ENCODE measurements at regions not wholly inside any gene's neighbourhood (a gene's known extent, or its start where the extent isn't known, plus 50 kb on each side); places are given as distances from the start of the nearest gene placed in this dataset.
"Not testable (repeated sequence)": the region's sequence is repeated elsewhere in the genome, so short reads cannot be mapped to it uniquely, and the experiment has no call there.

DNA sequence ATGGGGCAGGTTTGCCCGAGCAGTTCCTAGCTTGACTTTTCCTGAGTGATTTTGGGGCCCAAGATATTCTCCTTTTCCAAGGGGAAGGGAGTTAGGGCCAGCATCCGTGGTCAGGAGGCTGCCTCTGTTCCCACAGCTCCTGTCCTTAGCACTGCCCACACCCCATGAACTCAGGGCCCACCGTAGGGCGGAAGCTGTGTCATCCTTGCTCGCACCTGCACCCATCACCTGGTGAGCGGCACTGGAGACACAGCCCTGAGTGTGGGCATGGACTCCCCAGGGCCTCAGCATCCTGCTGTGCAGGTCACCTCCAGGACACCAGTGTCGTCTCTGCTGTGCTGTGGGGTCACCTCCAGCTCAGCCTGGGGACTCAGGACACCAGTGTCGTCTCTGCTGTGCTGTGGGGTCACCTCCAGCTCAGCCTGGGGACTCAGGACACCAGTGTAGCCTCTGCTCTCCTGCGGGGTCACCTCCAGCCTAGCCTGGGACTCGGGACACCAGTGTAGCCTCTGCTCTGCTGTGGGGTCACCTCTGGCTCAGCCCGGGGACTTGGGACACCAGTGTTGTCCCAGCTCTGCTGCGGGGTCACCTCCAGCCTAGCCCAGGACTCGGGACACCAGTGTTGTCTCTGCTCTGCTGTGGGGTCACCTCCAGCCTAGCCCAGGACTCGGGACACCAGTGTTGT is 322.9 kb downstream of the ADGRD1 start:
- no peak for DNase-seq

DNA sequence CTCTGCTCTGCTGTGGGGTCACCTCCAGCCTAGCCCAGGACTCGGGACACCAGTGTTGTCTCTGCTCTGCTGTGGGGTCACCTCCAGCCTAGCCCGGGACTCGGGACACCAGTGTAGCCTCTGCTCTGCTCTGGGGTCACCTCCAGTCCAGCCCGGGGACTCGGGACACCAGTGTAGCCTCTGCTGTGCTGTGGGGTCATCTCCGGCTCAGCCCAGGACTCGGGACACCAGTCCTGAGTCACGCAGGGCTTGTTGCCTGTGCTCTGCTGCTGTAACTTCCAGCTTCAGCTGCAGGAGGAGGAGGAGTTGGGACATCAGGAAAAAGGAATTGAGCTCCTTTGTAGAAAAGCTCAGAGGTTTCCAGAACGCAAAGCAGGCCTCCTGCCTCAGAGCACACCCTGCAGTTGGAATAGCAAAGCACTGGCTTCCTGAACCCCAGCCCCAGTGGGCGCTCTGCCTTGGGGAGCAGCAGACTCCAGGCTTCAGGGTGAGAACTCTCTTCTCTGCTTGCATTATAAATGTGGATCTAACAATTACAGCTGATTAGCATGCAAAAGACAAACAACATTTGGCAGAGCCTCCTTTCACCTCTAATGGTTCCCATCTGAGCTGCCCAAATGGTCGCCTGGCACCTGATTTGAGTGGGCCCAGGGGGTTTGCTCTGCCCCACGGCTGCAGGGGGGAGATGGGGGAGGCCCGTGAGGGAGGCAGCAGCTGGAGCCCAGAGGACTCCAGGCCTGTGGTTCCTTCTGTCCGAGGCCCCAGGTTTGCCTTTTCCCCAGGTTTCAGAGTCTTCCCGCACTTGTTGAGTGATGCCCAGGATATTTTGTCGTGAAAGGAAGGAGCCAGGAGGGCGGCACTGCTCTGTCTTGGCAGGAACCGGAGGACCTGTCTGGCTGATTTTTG is 323.7 kb downstream of the ADGRD1 start:
- DNase-seq, result not testable (repeated sequence)

DNA sequence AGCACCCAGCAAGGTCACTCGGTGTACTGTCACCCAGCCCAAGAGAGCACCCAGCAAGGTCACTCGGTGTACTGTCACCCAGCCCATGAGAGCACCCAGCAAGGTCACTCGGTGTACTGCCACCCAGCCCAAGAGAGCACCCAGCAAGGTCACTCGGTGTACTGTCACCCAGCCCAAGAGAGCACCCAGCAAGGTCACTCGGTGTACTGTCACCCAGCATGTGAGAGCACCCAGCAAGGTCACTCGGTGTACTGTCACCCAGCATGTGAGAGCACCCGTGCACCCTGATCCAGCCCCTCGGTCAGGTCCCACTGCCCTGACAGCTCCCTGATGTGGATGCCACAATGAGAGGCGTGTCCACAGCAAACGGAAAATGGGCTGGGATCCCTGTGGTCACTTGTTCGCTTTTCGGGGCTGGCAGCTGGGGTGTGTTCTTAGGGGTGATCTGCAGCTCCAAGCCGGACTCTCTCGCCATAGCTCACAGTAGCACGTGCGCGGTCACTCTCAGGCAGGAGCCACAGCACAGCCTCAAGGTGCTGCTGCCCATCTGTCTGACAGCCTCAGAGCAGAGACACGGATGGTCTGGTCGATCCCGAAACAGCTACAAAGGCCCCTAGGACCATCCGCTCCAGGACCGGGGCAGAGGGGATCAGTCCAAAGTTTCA is 324.9 kb downstream of the ADGRD1 start:
- DNase-seq, result not testable (repeated sequence)

DNA sequence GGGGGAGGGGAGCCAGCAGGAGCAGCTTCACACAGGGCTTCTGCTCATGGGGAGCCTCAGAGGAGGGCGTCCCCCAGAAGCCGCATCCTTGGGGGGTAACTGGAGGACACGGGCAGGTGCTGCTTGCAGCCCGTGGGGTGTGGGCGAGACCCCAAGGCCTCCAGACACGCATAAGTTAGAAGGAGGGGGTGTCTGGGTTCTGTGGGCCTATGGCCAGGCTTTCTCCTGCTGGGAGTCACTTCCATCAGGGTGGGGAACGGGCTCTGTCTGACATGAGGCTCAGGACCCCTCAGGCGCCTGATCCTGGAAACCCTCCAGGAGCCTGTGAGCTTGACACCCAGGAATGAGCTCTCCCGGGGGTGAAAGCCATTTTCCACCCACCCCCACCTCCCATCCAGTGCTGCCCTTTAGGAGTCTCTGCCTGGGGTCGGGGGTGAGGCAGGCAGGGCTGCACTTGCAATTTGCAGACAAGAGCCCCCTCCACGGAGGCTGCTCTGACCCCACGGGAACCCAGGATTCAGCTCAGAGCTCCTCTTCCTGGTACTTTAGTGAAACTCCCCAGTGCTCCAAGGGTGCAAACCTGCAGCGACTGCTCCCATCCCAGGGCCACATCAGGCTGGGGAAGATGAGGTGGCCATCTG is 325.7 kb downstream of the ADGRD1 start:
- DNase-seq, result no peak

DNA sequence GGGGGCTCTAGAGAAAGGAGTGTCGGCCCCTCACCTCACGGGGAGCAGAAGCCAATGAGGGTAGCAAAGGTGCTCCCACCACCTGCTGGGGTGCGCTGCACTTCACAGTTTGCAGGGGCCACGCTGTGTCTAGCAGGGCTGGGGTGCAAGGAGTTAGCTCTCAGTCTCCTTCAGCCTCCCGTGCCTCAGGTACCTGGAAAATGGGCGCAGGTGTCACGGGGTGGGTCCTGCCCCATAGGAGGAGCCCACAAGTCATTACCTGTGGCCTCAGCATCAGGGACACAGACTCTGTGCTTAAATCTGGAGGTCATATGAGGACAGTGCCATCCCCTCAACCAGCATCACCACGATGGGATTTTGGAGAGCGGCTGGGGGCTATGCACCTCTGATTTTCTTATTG is 326.7 kb downstream of the ADGRD1 start:
- DNase-seq, result no peak

DNA sequence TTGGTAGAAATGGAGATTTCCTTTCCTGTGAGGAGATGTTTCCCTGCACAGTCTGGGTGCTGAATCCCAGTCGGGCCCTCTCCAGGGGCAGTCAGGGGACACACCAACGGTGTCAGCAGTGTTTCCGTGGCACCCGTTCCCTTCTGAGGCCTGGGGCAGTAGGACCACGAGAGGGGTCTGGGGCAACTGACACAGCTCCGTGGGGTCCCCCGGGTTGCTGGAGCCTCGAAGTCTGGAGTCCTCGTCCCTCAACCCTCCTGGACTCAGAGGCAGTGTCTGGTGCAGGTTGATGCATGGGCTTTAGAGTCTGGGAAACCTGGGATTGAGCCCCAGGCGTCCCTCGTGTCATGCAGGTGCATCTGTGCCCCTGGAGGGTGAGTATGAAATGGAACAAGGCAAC is 327.3 kb downstream of the ADGRD1 start:
- DNase-seq, result no peak

DNA sequence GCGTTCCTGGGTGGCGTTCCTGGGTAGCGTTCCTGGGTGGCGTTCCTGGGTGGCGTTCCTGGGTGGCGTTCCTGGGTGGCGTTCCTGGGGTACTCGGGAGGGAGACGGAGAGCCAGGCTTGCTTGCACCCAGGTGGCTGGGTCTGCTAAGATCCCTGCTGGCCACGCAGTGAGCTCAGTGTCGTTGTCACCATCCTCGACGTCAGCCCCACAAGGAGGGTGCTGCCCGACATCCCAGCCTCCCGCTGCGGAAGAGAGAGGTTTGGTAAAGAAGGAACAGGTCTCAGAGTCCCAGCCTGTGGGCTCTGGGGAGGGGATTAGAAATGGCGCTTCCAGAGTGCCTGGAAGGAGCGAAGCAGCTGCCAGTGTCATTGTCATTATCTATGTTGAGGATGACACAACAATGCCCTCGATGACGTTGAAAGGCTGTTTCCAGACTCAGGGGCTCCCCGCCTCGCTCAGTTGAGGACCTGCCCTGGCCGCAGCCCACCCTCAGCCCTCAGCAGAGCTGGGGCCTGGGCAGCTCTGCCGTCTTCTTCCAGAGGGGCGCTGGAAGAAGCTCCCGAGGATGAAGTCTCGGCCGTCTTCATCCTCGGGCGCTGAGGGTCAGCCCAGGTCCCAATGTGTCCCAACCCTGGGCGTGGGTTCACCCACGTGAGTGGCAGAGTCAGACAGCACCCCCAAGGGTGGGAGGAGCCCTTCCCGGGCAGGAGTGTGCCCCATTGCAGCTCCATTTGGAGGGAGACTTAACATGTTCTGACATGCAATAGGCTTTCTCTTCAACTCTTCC is 328.8 kb downstream of the ADGRD1 start:
- DNase-seq, result no peak

DNA sequence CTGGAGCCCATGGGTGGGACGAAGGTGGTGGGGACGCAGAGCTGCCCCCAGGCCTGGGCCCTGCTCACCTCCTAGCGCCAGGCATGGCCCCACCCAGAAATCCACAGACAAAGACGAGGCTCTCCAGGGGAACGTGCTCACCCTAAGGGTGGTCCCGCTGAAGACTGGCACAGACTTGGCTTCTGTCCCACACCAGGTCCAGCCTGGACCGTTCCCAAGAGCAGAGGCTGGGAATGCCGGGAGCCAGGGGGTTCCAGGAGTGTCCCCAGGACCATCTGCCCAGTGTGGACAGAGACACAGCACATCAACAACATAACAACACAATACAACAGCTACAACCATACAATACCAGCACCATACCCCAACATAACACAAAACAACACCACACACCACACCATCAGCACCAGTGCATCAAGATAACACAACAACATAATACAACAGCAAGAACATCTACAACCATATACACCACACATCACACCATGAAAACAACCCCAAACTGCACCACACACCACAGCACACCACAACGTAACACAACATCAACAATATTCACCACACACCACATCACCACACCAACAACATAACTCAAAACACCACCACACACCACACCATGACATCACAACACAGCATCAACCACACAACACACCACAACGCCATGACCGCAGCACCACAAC is 329.6 kb downstream of the ADGRD1 start:
- no peak for DNase-seq

DNA sequence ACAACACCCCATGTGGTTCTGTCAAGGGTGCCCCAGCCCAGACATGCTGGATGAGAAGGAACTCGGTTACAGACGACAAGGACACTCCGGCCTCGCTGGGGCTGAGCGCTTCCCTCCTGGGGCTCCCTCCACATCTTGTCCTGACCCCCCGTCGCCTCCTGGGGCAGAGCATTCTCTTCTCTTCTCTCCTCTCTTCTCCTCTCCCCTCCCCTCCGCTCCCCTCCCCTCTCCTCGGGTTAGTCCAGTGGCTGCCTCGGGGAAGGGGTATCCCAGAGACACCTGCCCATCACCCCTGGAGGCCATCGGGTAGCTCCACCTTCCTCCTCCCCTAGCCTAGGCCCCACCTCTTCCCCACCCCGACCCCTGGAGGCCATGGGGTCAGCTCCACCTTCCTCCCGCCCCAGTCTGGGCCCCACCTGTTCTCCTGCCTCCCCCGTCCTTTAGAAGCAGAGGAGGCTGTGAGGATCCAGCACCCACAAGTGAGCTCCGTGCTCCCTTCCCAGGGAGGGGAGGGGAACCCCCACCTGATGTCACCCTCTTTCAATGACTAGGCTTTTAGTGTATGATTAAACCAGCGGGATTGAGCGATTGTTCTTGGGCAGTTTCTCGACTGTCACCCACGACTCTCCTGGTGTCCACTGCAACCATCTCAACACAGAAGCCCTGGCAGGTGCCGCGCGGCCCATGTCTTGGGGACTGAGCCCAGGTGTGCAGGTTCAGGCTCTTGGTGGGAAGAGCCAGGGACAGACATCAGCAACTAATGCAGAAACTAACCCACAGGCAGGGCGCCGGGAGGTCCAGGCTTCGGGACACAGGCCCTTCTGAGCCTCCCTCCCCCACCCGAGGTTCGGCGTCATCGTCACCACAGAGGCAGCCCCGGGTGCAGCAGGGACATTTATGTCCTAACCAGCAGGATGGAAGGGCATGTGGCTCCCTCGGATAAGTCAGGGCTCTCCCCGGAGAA is 330.4 kb downstream of the ADGRD1 start:
- not testable (repeated sequence) for DNase-seq

DNA sequence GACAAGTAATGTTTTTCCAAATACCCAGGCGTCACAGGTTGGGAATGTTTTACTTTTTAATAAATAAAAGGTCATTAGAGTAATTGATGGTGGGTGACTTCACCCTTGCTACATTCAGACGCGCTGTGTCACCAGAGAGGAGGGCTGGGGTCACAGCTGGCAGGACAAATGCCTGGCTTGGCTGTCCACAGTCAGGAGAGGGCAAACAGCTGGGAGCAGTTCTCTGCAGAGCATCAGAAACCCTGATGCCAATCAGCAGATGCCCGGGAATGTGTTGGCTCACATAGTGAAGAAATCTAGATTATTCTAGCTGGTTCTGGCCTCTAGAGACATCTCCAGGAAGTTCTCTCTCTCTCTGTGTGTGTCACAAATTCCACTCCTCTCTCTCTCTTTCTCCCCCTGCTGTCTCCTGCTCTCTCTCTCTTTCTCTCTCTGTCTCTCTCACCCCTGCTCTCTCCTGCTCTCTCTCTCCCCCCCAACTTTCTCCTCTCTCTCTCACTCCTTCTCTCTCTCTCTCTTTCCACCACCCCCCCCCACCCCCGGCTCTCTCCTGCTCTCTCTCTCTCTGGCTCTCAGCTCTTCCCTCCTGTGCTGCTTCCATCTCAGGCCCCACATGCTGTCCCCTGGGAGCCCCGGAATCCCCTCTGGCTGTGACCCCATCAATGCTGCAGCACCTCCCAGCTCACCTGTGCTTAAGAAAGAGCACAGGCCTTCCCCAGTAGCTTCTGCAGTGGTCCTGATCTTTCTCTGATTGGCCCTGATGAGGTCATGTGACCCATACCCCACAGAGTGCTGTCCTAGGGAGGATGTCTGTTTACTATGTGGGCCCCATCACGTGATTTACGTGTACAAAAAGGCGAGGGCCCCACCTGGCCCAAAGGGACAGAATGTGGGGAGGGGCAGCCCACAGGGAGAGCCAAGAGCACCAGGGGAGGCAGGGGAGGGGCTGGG is 331.5 kb downstream of the ADGRD1 start:
- DNase-seq, result not testable (repeated sequence)

DNA sequence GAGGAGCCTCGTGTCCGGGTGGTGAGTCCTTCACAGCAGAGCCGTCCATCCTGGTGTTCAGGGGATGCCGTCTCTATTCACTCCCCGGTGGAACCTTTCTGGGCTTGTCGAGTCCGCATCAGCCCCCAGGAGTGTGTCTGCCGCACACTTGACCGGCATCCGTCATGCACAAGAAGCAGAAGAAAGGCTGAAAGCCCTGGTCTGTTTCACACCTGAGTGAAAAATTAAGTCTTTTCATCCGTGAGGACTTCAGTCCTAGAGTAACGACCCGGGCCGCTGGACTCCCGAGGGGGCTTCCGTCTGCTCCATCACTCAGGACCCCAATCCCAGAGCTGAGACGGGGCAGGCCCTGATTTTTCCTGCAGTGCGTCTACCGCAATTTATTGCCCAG is 332.2 kb downstream of the ADGRD1 start:
- DNase-seq, result not testable (repeated sequence)

DNA sequence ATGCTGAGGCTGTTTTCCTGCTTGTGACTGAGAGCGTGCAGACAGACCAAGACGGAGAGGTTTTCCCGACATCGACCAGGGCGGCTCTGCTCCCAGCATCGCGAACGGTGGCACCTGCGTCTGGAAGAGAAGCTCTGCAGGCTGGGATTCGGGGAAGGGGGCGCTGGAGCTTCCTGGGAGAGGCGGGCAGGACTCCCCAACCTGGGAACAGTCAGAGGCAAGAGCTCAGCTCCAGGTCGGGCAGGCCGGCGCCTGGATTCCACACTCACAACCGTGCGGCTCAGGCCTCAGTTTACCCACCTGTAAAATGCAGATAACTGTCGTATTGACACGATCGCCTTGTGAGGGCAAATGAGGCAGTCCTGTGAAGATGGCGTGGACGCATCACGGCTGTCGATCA is 332.6 kb downstream of the ADGRD1 start:
- DNase-seq, result not testable (repeated sequence)

DNA sequence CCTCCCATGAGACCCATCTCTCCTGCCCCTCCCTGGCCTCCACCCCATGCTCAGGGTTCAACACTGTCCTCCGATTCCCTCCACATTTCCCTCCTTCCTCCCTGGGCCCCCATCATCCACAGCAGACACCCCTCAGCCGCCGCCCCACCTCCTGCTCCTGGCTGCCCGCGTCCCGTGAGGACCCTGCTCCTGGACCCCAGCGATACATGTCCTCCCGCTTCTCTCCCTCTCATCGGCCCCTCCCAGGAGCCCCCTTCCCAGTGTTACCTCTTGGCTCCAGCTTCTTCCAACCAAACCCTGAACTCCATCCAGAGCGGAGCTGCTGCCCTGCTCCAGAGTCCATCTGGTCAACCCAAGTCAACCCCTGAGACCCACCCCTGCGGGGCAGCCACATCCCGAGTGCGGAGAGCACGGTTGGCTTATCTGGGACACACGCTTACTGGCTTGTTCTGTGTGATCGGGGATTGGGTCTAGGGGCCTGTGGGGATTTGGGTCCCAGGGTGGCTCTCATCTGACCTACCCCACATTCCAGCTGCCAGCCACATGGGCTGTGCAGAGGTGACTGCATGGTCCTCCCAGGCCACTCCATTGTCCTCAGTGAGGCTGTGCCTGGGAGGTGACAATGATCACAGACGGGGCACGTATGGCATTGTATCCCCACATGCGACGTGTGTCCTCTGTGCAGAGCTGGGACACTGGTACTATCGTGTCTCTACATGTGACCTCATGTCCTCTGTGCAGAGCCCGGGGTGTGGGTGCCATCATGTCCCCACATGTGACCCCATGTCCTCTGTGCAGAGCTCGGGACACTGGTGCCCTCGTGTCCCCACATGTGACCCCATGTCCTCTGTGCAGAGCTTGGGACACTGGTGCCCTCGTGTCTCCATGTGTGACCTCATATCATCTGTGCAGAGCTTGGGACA is 333.6 kb downstream of the ADGRD1 start:
- DNase-seq, result no peak

DNA sequence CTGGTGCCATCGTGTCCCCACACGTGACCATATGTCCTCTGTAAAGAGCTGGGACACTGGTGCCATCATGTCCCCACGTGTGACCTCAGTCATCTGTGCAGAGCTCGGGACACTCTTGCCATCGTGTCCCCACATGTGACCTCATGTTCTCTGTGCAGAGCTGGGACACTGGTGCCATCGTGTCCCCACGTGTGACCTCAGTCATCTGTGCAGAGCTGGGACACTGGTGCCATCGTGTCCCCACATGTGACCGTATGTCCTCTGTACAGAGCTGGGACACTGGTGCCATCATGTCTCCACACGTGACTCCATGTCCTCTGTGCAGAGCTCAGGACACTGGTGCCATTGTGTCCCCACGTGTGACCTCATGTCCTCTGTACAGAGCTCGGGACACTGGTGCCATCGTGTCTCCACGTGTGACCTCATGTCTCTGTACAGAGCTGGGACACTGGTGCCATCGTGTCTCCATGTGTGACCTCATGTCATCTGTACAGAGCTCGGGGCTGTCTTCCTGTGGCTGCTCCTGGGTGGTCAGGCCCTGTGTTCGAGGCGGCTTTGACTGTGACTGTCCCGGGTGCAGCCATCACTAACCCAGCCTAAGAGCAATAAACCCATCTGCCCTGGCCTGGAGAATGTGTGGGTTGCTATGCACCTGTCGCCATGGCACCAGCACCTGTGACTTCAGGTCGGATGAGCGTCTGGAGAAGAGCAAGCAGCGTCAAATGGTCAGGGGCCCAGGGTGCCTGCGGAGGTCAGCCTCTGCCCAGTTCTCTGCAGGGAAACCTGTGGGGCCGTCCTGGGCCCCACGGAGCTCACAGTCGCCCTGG is 334.4 kb downstream of the ADGRD1 start:
- DNase-seq, result no peak

DNA sequence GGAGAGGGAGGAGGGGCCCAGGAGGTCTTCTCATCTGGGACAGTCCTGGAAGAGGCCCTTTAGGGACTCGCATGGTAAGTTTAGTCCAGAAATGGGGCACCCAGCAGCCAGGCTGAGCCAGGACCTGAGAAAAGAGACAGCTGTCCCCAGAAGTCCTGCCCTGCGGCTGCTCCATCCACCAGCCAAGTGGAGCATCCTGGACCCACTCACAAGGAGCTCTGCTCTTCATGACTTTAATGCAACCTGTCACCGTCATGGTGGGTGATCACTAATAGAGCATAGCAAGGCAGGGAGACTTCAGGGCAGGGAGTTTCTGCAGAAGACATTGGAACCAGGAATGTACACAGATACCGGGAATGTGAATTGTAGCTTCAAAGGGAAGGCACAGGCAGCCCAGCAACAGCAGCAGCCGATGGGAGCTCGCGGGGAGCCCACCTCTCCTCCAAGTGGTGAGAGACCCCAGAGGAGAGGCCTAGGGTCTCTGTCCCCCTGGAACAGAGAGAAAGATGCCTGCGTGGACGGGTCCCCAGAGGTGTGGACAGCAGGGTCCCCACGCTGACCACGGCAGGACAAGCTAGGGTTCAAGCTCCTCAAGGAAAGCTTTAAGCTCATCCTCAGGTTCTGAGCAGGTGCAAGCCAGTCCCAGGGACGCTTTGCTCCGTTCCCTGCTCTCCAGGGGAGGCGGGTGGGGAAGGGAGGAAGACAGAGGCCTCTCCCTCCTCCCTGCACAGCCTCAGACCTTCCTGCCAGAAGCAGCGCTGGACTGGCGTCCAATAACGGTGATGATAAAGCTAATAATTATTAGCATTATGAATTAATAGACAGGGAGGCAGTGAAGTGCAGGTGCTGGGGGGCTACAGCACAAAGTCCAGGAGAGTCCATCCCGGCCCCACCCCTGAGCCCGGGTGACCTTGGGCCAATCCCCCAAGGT is 335.3 kb downstream of the ADGRD1 start:
- not testable (repeated sequence) for DNase-seq

DNA sequence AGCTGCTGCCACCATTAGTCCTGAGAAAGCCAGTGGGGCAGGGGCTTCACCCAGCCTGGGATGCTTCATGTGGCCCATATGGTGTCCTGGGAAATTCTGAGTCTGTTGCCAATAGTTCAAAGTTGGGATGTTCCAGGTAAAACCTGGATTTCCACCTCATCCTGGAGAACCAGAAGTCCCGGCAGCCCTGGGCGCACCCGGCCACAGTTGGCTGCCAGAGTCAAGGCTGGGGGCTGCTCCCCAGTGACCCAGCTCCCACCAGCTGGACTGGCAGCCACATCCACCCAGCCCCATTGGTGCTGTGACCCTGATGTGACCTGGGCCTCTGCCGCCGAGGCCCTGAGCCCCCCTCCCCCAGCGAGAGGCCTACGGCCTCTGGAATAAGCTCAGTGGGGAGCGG is 336.1 kb downstream of the ADGRD1 start:
- DNase-seq, result not testable (repeated sequence)

Data from central memory CD4-positive, alpha-beta T cell (primary cell).